Gastrocnemius medialis (tissue), 4 donors: ENCODE measurements at regions not wholly inside any gene's neighbourhood (a gene's known extent, or its start where the extent isn't known, plus 50 kb on each side); places are given as distances from the start of the nearest gene placed in this dataset.

Experiments
- ATAC-seq, 2 donors: fragments of 150-250 bp; one replicate each; pipeline ENCODE4 v1.9.1; 2016
- DNase-seq, 2 donors: peaks; one replicate each; pipeline ENCODE4 v3.0.0-alpha.2; 2019
- H3K27ac ChIP-seq, 4 donors: fragments of 200-600 bp; sonication (generic); 1 replicate in 1 of 4; 2 replicates in 3 of 4; pipeline ENCODE4 v1.5.1; 2016 to 2018; ENCODE audit warnings: mild to moderate bottlenecking in 2 of 4, moderate library complexity in 1 of 4
- H3K27me3 ChIP-seq, 3 donors: fragments of 200-600 bp; sonication (generic) in 2 of 3; 1 replicate in 1 of 3; 2 replicates in 2 of 3; pipeline versions ENCODE4 v1.5.1 to v1.6.0; 2016 to 2019; ENCODE audit warnings: mild to moderate bottlenecking in 1 of 3, moderate library complexity in 1 of 3
- H3K36me3 ChIP-seq, 2 donors: fragments of 200-600 bp; sonication (generic) in 1 of 2; one replicate each; pipeline ENCODE4 v1.5.1; 2017 to 2018
- H3K4me1 ChIP-seq, 2 donors: fragments of 200-600 bp; sonication (generic) in 1 of 2; one replicate each; pipeline ENCODE4 v1.5.1; 2016 to 2017; ENCODE audit warnings: mild to moderate bottlenecking in 2 of 2
- H3K4me3 ChIP-seq, 4 donors: fragments of 200-600 bp; sonication (generic) in 3 of 4; 1 replicate in 1 of 4; 2 replicates in 3 of 4; pipeline ENCODE4 v1.5.1; 2016 to 2019; ENCODE audit warnings: mild to moderate bottlenecking in 2 of 4
- H3K9me3 ChIP-seq, 3 donors: fragments of 200-600 bp; sonication (generic) in 2 of 3; 1 replicate in 1 of 3; 2 replicates in 2 of 3; pipeline ENCODE4 v1.5.1; 2016 to 2019
- CTCF ChIP-seq, 5 experiments: fragments of 450-650 bp in 3 of 5; fragments of 200-600 bp in 2 of 5; sonication (generic) in 2 of 5; IDR thresholded peaks in 4 of 5; conservative IDR thresholded peaks in 1 of 5; 1 replicate in 4 of 5; 2 replicates in 1 of 5; pipeline ENCODE4 v1.5.1; 2016 to 2019; ENCODE audit warnings: antibody characterized with exemption in 5 of 5, mild to moderate bottlenecking in 3 of 5, moderate library complexity in 3 of 5
- POLR2A ChIP-seq, 2 donors: fragments of 450-650 bp; IDR thresholded peaks; one replicate each; pipeline ENCODE4 v1.6.1; 2017; ENCODE audit warnings: antibody characterized with exemption in 2 of 2, mild to moderate bottlenecking in 2 of 2, moderate library complexity in 2 of 2
- in situ Hi-C, 4 donors: fragments of 200-750 bp; cut with MboI; loops; one replicate each; pipeline versions ENCODE4 v1.15.0 to v1.8.0; 2017; ENCODE audit warnings: low sequenced_read_pairs in 4 of 4
- intact Hi-C: fragments of 100-400 bp; cut with DNase I; formaldehyde crosslinking; loops from one replicate; pipeline ENCODE4 v1.15.1; 2023; ENCODE audit warnings: low total_unique reads

GRCh38 chr14:85466678-85467077, 63.3 kb upstream of the FLRT2 start:
- in situ Hi-C loops = no loop called here
- no peak for ATAC-seq

GRCh38 chr14:85468816-85469215, 61.1 kb upstream of the FLRT2 start:
- Histone ChIP-seq H3K4me1 (peaks cover 9 to 12% of the 10 kb centered on the region in 2 donors), H3K27me3 (no peaks in the 10 kb centered on the region), H3K36me3 (no peaks in the 10 kb centered on the region), H3K27ac (no peak overlapping the region), H3K4me3 (no peak overlapping the region), H3K9me3 (no peaks in the 10 kb centered on the region)
- ATAC-seq (no peak), DNase-seq (no peak)
- in situ Hi-C loops = no loop called here
- intact Hi-C loops = no loop called here
- TF ChIP-seq POLR2A (IDR thresholded peaks at IDR 0.05) = no peak
- TF ChIP-seq CTCF (IDR thresholded peaks at IDR 0.05 in 4 of 5, conservative IDR thresholded peaks at IDR 0.05 in 1 of 5) = no peak

More at GRCh38 chr14:85466678-85467077, 63.3 kb upstream of the FLRT2 start:
- intact Hi-C loops = no loop called here
- Histone ChIP-seq H3K36me3 (no peaks in the 10 kb centered on the region), H3K4me3 (no peak overlapping the region), H3K9me3 (no peaks in the 10 kb centered on the region), H3K4me1 (peaks cover 13 to 16% of the 10 kb centered on the region in 2 donors), H3K27me3 (no peaks in the 10 kb centered on the region), H3K27ac (no peak overlapping the region)
- no peak for TF ChIP-seq POLR2A (IDR thresholded peaks at IDR 0.05)
- no peak for TF ChIP-seq CTCF (IDR thresholded peaks at IDR 0.05 in 4 of 5, conservative IDR thresholded peaks at IDR 0.05 in 1 of 5)
- no peak for DNase-seq

GRCh38 chr14:85471156-85471555, 58.8 kb upstream of the FLRT2 start:
- no peaks in the 10 kb centered on the region for H3K27me3 ChIP-seq
- no peaks in the 10 kb centered on the region for H3K36me3 ChIP-seq
- H3K27ac ChIP-seq = no peak overlapping the region
- intact Hi-C loops = no loop called here
- in situ Hi-C loops = no loop called here
- DNase-seq (no peak), ATAC-seq (no peak)
- TF ChIP-seq CTCF (IDR thresholded peaks at IDR 0.05 in 4 of 5, conservative IDR thresholded peaks at IDR 0.05 in 1 of 5) (no peak), POLR2A (IDR thresholded peaks at IDR 0.05) (no peak)
- H3K4me3 ChIP-seq = no peak overlapping the region
- no peaks in the 10 kb centered on the region for H3K9me3 ChIP-seq
- no peaks in the 10 kb centered on the region for H3K4me1 ChIP-seq

GRCh38 chr14:85471744-85472143, 58.2 kb upstream of the FLRT2 start:
- DNase-seq (no peak), ATAC-seq (no peak)
- Histone ChIP-seq H3K9me3 (no peaks in the 10 kb centered on the region), H3K27me3 (no peaks in the 10 kb centered on the region), H3K4me1 (no peaks in the 10 kb centered on the region), H3K27ac (no peak overlapping the region), H3K4me3 (no peak overlapping the region), H3K36me3 (no peaks in the 10 kb centered on the region)
- in situ Hi-C loops = no loop called here
- TF ChIP-seq POLR2A (IDR thresholded peaks at IDR 0.05) (no peak), CTCF (IDR thresholded peaks at IDR 0.05 in 4 of 5, conservative IDR thresholded peaks at IDR 0.05 in 1 of 5) (no peak)
- intact Hi-C loops = no loop called here

DNA sequence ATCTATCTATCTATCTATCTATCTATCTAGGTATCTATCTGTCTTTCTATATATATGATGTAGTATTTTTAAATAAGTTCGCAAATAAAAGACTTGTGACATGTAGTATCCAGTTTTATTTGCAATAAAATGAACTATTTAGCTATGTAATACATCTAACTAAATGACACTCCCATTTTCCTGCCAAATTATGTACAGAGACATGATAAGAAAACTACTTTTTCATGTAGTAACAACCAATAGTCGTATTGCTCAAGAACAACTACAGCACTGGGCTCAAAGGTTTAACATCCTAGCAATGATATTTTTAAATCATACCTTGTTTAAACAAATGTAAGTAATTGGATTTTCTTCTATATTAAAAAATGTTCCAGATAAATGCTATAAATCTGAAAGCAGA, 55.5 kb upstream of the FLRT2 start:
- intact Hi-C loops (no loop called here), in situ Hi-C loops (no loop called here)
- DNase-seq = no peak
- TF ChIP-seq CTCF (IDR thresholded peaks at IDR 0.05 in 4 of 5, conservative IDR thresholded peaks at IDR 0.05 in 1 of 5) = no peak
- TF ChIP-seq POLR2A (IDR thresholded peaks at IDR 0.05) = no peak
- Histone ChIP-seq H3K27me3 (no peaks in the 10 kb centered on the region), H3K27ac (no peak overlapping the region), H3K4me3 (no peak overlapping the region), H3K9me3 (no peaks in the 10 kb centered on the region), H3K4me1 (no peaks in the 10 kb centered on the region), H3K36me3 (no peaks in the 10 kb centered on the region)
- no peak for ATAC-seq
